ENCODE measurements at regions not wholly inside any gene's neighbourhood (a gene's known extent, or its start where the extent isn't known, plus 50 kb on each side); places are given as distances from the start of the nearest gene placed in this dataset.

GRCh38 chr13:71368336-71368735 lies 498.7 kb downstream of the DACH1 start:
- H3K27ac Mint-ChIP-seq (ENCODE audit: low read depth, unreplicated experiment): no peak overlapping the region
- H3K4me3 Mint-ChIP-seq (ENCODE audit: unreplicated experiment): no peak overlapping the region
- intact Hi-C loops (cut with micrococcal nuclease): no loop called here
- no peak for DNase-seq (ENCODE audit: unreplicated experiment)
- H3K27me3 Mint-ChIP-seq (ENCODE audit: insufficient read depth, unreplicated experiment): peaks cover 16% of the 10 kb centered on the region
- no TSS peak for BruUV-seq (replicated peaks)
- CTCF ChIA-PET: interaction anchor here (0.7 kb wide), 1 partner anchor 1060 kb away, joined by 3 read pairs; no protein-coding TSS in a partner anchor
- TF ChIP-seq CTCF (IDR thresholded peaks at IDR 0.05; ENCODE audit: unreplicated experiment): no peak
- no peaks in the 10 kb centered on the region for H3K4me1 Mint-ChIP-seq (ENCODE audit: insufficient read depth, unreplicated experiment)
- H3K9me3 Mint-ChIP-seq (ENCODE audit: unreplicated experiment): no peaks in the 10 kb centered on the region
- peaks cover 7% of the 10 kb centered on the region for H3K36me3 Mint-ChIP-seq (ENCODE audit: insufficient read depth, unreplicated experiment)
- POLR2A ChIA-PET: no interaction called here

GRCh38 chr13:71360041-71360440 lies 507.0 kb downstream of the DACH1 start:
- TF ChIP-seq CTCF (IDR thresholded peaks at IDR 0.05; ENCODE audit: unreplicated experiment): no peak
- no peaks in the 10 kb centered on the region for H3K9me3 Mint-ChIP-seq (ENCODE audit: unreplicated experiment)
- POLR2A ChIA-PET: no interaction called here
- BruUV-seq (replicated peaks): no TSS peak
- H3K27ac Mint-ChIP-seq (ENCODE audit: low read depth, unreplicated experiment): no peak overlapping the region
- peaks cover 5% of the 10 kb centered on the region for H3K36me3 Mint-ChIP-seq (ENCODE audit: insufficient read depth, unreplicated experiment)
- no peak for DNase-seq (ENCODE audit: unreplicated experiment)
- H3K4me3 Mint-ChIP-seq (ENCODE audit: unreplicated experiment): no peak overlapping the region
- intact Hi-C loops (cut with micrococcal nuclease): no loop called here
- H3K4me1 Mint-ChIP-seq (ENCODE audit: insufficient read depth, unreplicated experiment): no peaks in the 10 kb centered on the region
- peaks cover 37% of the 10 kb centered on the region for H3K27me3 Mint-ChIP-seq (ENCODE audit: insufficient read depth, unreplicated experiment)
- CTCF ChIA-PET: no interaction called here

GRCh38 chr13:71359641-71360040 lies 507.4 kb downstream of the DACH1 start:
- Mint-ChIP-seq H3K27ac (ENCODE audit: low read depth, unreplicated experiment) (no peak overlapping the region), H3K27me3 (ENCODE audit: insufficient read depth, unreplicated experiment) (peaks cover 37% of the 10 kb centered on the region), H3K36me3 (ENCODE audit: insufficient read depth, unreplicated experiment) (peaks cover 1% of the 10 kb centered on the region), H3K9me3 (ENCODE audit: unreplicated experiment) (no peaks in the 10 kb centered on the region), H3K4me1 (ENCODE audit: insufficient read depth, unreplicated experiment) (no peaks in the 10 kb centered on the region), H3K4me3 (ENCODE audit: unreplicated experiment) (no peak overlapping the region)
- ChIA-PET CTCF (no interaction called here), POLR2A (no interaction called here)
- BruUV-seq (replicated peaks): no TSS peak
- DNase-seq (ENCODE audit: unreplicated experiment): no peak
- intact Hi-C loops (cut with micrococcal nuclease): no loop called here
- no peak for TF ChIP-seq CTCF (IDR thresholded peaks at IDR 0.05; ENCODE audit: unreplicated experiment)

GRCh38 chr13:71358218-71358617 lies 508.8 kb downstream of the DACH1 start:
- DNase-seq (ENCODE audit: unreplicated experiment): no peak
- H3K4me3 Mint-ChIP-seq (ENCODE audit: unreplicated experiment): no peak overlapping the region
- H3K4me1 Mint-ChIP-seq (ENCODE audit: insufficient read depth, unreplicated experiment): no peaks in the 10 kb centered on the region
- no peaks in the 10 kb centered on the region for H3K9me3 Mint-ChIP-seq (ENCODE audit: unreplicated experiment)
- no peak overlapping the region for H3K27ac Mint-ChIP-seq (ENCODE audit: low read depth, unreplicated experiment)
- no peaks in the 10 kb centered on the region for H3K36me3 Mint-ChIP-seq (ENCODE audit: insufficient read depth, unreplicated experiment)
- ChIA-PET POLR2A (no interaction called here), CTCF (no interaction called here)
- H3K27me3 Mint-ChIP-seq (ENCODE audit: insufficient read depth, unreplicated experiment): peaks cover 32% of the 10 kb centered on the region
- no TSS peak for BruUV-seq (replicated peaks)
- no peak for TF ChIP-seq CTCF (IDR thresholded peaks at IDR 0.05; ENCODE audit: unreplicated experiment)
- intact Hi-C loops (cut with micrococcal nuclease): no loop called here

Measured in MCF 10A (cell line).